ENCODE measurements at regions not wholly inside any gene's neighbourhood (a gene's known extent, or its start where the extent isn't known, plus 50 kb on each side); places are given as distances from the start of the nearest gene placed in this dataset.

DNA sequence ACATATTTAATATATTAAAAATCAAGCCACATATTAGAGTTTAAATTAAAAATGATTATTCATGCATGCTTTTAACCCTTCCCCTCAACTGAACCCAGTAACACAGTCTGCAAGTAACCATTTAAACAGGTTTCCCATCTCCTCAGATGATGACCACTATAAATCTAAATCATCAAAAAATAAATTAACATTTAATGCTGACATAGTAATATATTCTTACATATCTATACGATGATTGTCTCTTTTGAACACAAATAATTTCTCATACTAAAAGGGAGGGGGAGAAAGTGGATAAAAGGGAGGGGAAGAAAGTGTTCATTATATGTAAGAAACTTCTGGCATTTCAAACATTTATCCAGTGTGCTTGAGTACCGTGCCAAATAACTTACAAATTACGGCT lies 701.6 kb downstream of the MTRR start:
- no peak for DNase-seq (ENCODE audit: low spot score)
- intact Hi-C loops (cut with DNase I) = no loop called here

DNA sequence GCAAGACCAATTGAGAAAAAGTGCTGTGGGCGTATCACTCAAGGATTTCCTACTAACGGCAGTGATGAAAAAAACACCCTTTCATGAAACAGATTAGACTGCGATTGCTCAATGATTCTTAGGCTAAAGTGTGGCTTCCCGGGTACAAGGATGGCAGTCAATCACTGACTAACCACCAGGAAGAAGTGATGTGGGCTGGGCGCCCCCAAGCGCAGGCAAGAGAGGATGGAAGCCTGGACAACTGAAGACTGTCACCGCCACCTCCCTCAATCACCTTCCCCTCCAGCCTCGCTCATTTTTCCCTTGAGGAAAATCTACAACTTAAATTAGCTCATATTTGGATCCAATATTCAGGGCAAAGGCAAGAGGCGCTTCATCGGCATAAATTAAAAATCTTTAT lies 707.2 kb downstream of the MTRR start:
- no peak for DNase-seq (ENCODE audit: low spot score)
- intact Hi-C loops (cut with DNase I) = no loop called here

DNA sequence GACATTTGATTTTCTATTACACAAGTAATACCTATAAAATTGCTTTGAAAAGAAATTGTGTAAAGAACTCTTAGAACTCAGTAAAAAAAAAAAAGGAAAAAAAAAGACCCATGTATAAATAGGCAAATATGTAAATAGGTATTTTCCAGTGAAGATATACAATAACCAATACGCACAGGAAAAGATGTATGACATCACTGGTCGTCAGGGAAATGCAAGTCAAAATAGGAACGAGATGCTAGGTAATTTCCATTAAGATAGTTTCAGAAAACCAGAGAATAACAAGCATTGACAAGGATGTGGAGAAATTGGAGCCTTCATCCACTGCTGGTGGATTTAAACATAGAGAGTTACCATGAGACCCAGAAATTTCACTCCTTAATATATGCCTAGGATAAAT lies 708.8 kb downstream of the MTRR start:
- intact Hi-C loops (cut with DNase I) = no loop called here
- no peak for DNase-seq (ENCODE audit: low spot score)

DNA sequence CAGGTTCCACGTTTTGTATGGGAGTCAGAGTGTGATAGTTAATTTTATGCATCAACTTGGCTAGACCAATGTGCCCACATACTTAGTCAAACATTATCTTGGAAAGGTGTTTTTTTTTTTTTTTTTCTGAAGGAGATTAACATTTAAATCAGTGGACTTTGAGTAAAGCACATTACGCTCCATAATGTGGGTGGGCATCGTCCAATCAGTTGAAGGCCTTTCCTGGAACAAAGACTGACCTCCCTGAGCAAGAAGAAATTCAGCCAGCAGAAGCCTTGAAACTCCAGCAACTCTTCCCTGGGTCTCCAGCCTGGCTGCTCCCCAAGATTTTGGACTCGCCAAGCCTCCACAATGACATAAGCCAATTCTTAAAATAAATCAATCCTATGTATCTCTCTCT lies 711.4 kb downstream of the MTRR start:
- intact Hi-C loops (cut with DNase I) = no loop called here
- no peak for DNase-seq (ENCODE audit: low spot score)

DNA sequence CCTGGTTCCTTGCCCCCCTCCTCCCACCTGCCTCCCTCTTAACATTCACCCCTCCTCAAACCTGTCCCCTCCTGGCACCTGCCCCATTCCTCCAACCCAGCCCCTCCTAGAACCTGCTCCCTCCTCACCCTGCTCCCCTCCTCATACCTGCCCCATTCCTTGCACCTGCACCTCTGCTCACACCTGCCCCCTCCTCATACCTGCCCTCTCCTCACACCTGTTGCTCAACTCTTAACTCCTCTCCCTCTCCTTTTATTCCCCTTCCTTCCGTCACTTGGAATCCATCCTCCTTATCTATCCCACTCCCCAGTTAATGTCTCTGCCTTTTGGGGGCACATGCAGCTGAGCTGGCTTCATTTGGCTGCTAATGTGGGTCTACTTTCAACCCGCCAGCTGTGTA lies 712.1 kb downstream of the MTRR start:
- intact Hi-C loops (cut with DNase I) = no loop called here
- DNase-seq (ENCODE audit: low spot score) = no peak

DNA sequence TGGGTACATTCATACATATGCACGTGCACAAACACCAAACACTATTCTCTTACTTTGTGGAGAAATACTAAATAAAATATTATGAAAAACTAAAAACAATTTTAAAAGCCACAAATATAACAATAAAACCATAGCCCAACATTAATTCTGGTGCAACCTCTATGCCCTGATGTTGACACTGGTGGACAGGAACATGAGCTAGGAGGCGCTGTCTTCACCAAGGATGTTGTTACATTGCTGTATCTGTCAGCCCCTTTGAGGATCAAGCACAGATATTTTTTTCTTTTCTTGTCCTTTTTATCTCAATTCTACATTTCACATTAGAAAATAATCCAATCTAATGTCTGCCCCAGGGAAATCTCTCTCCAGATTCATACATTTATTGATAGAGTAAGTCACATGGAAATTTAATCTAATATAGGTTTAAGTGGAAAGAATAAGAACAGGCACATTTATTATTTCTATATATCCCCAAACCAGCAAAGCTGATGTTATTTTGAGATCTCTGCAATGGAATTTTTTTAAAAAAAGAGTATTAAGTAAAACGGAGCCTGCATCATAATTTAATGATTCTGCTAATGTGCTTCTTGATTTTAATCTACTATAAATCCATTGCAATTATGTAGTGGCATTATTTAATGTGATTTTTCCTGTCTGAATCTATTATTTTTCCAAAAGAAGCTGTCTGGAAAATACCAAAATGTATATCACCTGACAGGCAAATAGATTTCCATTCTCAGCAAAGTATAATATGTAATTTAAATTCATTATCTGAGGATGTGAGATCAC lies 716.5 kb downstream of the MTRR start:
- no peak for DNase-seq (ENCODE audit: low spot score)
- intact Hi-C loops (cut with DNase I) = no loop called here

DNA sequence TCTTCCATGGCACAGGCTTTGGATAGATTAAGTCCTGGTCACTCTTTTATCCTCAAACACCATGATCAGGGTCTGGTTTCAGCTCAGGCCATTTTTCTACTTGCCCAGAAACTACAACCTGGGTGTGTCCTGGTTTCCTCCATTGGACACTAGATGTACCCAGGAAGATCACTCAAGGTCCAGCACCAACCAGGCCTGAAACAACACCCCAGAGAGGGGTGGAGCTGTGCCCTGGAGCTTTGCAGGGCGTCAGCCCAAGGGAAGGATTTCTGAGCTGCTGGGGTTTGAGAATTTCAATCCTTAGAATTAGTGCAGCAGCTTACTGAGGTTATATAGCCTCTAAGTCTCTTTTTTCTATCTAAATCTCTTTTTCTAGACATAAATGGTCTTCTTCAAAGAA lies 722.0 kb downstream of the MTRR start:
- intact Hi-C loops (cut with DNase I) = no loop called here
- no peak for DNase-seq (ENCODE audit: low spot score)

DNA sequence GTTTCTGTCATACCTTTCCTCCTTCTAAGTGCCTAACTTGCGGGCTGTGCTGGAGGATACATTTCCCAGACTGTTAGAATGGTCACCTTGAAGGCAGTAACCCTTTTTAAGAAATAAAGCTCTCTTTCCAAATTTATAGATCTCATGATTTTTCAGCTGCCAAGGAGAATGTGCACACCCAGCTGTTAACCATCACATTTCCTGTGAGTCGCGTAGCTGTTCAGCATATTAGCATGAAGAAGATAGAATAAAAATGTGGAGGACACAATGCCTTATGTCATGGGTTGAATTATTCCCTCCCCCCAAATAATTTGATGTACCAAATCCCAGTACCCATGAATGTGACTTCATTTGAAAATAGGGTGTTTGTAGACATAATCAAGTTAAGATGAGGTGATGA lies 729.4 kb downstream of the MTRR start:
- intact Hi-C loops (cut with DNase I) = no loop called here
- no peak for DNase-seq (ENCODE audit: low spot score)

DNA sequence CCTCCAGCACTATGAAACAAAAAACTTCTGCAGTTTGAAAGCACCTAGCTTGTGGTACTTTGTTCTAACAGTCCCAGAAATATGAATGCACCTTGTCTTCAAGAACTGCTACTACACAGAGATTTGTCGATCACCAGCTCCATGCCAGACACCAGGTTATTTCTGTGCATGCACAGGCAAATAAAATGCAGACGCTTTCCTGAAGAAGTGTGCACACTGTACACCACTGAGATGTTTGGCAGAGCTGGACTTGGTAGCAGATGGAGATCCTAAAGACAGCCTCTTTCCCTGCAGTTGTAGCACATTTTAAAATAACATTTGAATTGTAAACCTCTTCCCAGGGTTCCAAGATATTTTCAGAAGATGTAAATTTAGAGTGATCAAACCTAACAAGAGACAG lies 730.0 kb downstream of the MTRR start:
- intact Hi-C loops (cut with DNase I) = no loop called here
- DNase-seq (ENCODE audit: low spot score) = no peak

DNA sequence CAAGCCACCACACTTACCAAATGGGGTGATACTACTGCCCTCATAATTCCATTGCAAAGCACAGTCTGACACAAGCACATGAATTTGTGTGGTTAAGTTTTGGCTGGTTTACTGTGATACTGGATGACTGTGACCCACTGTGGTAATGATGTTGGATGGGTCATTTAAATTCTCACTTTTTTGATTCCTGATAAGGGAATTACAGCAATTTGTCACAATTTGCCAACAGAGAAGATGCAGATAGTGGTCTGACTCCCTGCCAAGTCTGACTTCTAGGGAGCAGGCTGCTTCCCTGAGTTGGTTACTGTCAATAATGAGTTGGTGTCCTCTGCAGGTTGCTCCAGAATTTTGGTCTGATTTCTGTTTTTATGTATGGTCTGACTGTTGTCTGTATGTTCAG lies 731.9 kb downstream of the MTRR start:
- DNase-seq (ENCODE audit: low spot score) = no peak
- intact Hi-C loops (cut with DNase I) = no loop called here

DNA sequence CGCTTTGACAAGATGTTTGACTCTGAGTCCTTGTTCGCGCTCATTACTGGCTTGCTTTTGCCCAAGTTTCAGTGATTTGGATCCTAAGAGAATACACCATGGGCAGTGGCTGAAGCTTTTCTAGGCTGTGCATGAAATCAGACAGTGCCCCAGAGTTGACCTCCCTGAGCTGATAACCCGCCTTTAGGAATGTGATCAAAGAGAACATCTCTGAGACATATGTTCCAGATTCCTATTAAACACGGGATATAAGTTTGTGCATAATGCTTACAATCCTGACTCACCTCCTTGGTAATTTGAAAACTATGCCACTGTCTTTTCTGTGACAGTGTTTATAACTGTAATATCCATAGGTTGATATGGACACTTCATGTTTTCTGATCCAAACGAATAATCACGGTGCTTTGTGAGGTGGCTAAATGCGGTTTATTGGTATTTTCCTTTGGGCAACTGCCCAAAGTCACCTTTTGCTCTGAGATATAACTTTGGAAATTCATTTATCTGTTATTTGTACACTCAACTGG lies 732.9 kb downstream of the MTRR start:
- DNase-seq (ENCODE audit: low spot score) = no peak
- intact Hi-C loops (cut with DNase I) = no loop called here

DNA sequence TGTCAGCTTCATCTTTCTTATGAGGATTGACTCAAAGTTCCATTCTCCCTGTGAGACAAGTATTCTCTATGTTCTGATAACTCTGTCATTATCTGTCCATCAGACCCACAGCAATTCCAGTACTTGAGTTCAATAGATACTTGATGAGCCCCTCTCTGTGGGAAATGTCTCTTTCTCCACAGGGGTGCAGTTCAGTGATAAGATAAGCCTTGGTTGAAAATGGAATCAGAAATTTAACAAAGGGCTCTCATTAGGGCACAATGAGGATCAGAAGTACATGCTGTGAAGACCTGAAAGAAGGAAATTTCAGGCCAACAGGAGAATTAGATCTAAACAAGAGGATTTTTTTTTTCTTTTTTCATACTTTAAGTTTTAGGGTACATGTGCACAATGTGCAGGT lies 737.3 kb downstream of the MTRR start:
- intact Hi-C loops (cut with DNase I) = no loop called here
- no peak for DNase-seq (ENCODE audit: low spot score)

DNA sequence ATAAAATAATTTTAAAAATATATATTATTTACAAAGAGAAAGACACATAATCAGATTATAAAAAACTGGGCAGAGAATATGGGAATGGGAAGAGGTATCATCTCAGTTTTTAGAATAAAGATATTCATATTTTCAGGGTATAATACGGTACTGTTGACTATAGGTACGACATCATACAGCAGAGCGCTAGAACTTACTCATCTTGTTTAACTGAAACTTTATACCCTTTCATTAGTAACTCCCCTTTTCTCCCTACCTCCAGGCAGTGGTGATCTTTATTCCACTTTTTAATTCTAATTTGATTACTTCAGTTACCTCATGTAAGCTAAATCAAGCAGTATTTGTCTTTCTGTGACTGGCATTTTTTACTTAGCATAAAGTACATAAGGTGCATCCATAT lies 742.1 kb downstream of the MTRR start:
- intact Hi-C loops (cut with DNase I) = no loop called here

DNA sequence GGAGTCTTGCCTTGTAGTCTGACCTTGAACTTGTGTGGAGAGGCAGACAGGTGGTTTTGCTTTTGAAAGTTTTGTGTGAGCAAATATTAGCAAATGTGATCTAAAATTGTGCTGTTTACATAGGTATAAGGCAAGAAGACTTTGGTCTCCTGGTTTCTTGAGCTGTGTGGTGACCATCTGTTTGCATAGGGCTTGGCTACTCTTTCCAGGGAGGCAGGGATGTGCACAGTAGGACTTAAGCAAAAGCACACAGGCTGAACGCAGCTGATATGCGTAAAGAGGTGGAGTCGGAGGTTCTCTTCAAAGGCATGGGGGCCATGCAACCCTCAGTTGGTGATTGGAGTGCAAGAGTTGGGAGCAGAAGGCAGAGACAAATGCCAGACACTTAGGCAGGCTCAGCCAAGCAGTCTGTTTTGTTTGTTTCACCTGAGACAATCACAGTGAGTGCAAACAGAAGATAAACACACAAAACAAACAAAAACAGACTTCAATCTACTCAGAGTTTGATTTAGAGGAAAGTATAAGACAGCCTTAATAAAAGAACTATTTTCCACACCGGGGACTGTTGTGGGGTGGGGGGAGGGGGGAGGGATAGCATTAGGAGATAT lies 744.2 kb downstream of the MTRR start:
- intact Hi-C loops (cut with DNase I) = no loop called here
- DNase-seq (ENCODE audit: low spot score) = no peak

More for the DNA sequence above, 742.1 kb downstream of the MTRR start:
- no peak for DNase-seq (ENCODE audit: low spot score)

DNA sequence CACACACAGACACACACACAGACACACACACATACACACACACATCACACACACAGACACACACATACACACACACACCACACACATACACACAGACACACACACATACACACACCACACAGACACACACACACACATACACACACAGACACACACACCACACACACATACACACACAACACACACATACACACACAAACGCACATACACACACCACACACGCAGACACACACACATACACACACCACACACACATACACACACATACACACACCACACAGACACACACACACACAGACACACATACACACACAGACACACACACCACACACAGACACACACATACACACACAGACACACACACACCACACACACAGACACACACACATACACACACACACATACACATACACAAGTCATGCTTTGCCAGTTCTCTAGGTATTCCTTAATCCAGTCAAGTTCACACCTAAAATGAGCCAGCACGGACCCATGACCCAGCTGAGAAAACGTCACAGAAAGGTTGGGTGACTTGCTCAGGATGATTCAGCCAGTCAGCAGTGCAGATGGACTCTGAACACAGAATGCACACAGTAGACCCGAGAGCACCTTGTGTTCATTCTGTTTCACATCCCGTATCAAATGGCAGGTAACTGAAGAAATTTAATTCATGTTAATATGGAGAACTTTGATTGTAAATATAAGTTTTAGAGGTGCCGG lies 746.4 kb downstream of the MTRR start:
- DNase-seq (ENCODE audit: low spot score) = no peak
- intact Hi-C loops (cut with DNase I) = no loop called here

DNA sequence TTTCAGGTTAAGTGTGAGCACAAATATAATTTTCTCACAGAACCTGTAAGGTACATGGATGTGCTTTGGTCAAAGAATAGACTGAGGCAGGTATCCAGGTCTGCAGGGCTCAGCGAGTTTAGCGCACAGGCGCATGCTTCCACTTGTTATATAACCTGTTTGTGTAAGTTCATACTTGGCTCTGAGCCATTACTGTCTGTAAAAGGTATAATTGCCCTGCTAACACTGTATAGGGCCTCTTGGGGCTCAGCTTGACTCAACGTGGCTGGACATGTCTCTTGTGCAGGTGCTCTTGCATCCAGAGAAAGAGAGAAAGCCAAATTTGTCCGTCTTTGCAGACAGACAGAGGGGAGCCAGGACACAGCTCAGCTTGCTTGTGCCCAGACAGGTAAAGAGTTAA lies 759.6 kb downstream of the MTRR start:
- DNase-seq (ENCODE audit: low spot score) = no peak
- intact Hi-C loops (cut with DNase I) = no loop called here

DNA sequence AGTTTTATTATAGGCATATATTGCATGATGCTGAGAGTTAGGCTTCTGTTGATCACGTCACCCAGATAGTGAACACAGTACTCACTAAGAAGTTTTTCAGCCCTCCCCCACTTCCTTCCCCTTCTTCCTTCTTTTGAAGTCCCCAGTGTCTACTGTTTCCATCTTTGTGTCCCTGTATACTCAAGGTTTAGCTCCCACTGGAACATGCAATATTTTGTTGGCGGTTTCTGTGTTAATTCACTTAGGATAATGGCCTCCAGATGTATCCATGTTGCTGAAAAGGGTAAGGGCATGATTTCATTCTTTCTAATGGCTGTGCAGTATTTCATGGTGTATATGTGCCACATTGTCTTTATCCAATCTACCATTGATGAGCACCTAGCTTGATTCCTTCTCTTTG lies 764.3 kb downstream of the MTRR start:
- intact Hi-C loops (cut with DNase I) = no loop called here
- no peak for DNase-seq (ENCODE audit: low spot score)

DNA sequence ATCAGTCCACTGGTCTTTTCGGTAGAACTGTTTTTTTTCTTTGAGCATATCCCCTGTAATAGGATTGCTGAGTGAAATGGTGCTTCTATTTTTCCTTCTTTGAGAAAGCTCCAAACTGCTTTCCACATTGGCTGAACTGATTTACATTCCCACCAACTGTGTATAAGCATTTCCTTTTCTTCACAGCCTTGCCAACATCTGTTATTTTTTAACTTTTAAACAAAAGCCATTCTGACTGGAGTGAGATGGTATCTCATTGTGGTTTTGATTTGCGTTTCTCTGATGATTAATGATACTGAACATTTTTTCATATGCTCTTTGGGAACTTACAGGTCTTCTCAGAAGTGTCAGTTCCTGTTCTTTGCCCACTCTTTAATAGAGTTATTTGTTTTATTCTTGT lies 764.7 kb downstream of the MTRR start:
- DNase-seq (ENCODE audit: low spot score) = no peak
- intact Hi-C loops (cut with DNase I) = no loop called here

DNA sequence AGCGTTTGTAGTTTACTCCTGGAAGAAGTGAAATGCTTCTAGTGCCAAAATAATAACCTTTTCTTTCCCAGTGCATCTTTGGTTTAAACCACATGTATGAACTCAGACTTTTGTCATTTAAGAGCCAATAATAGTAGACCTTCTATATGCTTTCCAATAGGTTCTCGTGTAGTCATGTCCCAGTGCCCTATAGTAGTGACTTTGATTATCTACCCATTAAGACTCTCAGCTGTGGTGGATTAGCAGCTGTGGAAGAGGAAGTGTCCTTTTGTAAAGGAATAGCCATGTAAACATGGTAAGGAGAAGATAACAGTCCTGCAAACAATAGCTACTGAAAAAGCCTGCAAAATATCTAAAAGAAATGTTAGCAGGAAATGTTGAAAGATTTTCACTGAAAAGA lies 765.3 kb downstream of the MTRR start:
- no peak for DNase-seq (ENCODE audit: low spot score)
- intact Hi-C loops (cut with DNase I) = no loop called here

DNA sequence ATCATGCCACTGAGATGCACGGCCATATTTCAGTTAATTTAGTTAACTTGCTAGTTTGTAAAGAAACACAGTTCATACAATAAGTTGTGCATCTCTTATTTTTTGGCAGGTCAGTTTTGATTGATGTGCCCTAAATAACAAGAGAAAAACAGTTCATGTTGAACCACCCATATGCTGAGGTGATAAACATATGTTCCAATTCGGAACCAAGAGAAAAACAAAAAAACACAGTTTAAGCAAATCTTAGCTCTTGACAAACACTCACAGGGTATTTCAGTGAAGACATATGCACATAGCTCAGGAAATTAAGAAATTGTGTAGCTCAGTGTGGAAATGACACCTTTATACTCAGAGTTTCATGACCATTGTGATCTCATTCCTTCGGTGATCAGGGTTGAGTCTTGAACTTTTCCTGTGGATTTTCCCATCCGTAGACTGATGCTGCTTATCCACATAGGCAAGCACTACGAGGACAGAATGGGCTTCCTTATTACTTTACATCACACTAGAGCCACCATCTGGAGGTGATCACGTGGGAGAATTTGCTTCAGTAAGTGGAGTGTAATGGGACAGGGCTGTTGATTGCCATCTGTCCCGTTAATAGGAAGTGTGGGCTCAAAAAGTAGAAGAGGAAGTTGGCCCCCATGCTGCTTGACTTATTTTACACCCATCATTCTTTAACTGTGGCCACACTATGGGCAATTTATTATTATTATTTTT lies 773.0 kb downstream of the MTRR start:
- DNase-seq (ENCODE audit: low spot score) = no peak
- intact Hi-C loops (cut with DNase I) = no loop called here
